OCI-LY1 (cell line): ENCODE measurements at regions not wholly inside any gene's neighbourhood (a gene's known extent, or its start where the extent isn't known, plus 50 kb on each side); places are given as distances from the start of the nearest gene placed in this dataset.

Experiments
- EZH2 ChIP-seq: fragments of 200-600 bp; sonication (generic), shearing (Covaris generic); IDR thresholded peaks from 2 replicates; pipeline ENCODE4 v1.8.0; 2017; ENCODE audit warnings: borderline replicate concordance, mixed run types, mild to moderate bottlenecking, antibody characterized with exemption, low read length, moderate library complexity, mixed read lengths
- TF ChIP-seq, protein P1 (sequence below): fragments of 200-600 bp; sonication (generic), shearing (Covaris generic); IDR thresholded peaks from 2 replicates; pipeline ENCODE4 v1.5.1; 2017; ENCODE audit warnings: mild to moderate bottlenecking, antibody characterized with exemption, low read length, moderate library complexity, mixed read lengths

DNA sequence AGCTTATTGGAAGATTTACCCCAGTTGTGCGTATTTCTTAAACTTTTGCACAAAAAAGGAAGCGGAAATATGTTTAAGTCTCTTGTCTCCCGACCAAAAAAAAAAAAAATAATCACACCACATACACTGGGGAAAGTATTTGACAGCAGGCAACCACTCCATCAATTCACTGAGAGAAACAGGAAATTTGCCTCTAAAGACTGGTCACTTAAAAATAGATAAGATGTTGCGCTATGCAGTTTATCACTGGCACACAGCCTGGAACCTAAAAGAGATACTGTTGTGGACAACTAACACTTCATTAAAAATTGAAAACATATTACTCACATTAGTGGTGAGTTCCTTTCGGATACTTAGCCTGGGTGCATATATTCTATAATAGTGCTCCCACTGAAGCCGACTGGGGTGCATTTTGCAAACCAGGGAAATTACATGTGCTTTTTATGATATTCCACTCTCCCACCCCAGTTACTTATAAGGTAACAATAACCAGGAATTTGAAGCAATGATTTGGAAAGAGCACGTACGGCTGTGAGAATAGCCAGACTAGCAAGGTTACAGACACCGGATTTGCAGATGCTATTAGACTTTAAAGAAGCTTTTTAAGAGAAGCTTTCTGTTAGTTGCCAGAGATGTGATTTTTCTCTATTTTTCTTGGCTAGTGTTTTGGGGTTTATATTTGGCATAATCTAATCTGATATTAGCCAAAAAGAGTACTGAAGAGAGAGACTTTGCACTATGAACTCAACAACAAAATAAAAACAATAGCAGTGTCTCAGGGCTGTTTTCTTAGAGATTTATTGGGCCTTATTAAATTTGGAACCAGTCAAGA, 311.5 kb downstream of the NOVA1 start:
- TF ChIP-seq, protein P1, sequence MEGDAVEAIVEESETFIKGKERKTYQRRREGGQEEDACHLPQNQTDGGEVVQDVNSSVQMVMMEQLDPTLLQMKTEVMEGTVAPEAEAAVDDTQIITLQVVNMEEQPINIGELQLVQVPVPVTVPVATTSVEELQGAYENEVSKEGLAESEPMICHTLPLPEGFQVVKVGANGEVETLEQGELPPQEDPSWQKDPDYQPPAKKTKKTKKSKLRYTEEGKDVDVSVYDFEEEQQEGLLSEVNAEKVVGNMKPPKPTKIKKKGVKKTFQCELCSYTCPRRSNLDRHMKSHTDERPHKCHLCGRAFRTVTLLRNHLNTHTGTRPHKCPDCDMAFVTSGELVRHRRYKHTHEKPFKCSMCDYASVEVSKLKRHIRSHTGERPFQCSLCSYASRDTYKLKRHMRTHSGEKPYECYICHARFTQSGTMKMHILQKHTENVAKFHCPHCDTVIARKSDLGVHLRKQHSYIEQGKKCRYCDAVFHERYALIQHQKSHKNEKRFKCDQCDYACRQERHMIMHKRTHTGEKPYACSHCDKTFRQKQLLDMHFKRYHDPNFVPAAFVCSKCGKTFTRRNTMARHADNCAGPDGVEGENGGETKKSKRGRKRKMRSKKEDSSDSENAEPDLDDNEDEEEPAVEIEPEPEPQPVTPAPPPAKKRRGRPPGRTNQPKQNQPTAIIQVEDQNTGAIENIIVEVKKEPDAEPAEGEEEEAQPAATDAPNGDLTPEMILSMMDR = no peak
- no peak for TF ChIP-seq EZH2
